ENCODE measurements at regions not wholly inside any gene's neighbourhood (a gene's known extent, or its start where the extent isn't known, plus 50 kb on each side); places are given as distances from the start of the nearest gene placed in this dataset.

GRCh38 chr12:124480469-124481256 lies 86.7 kb downstream of the NCOR2 start:
- TF ChIP-seq CTCF (IDR thresholded peaks at IDR 0.05 in 2 of 3, conservative IDR thresholded peaks at IDR 0.05 in 1 of 3; ENCODE audit: borderline replicate concordance in 1 of 3, insufficient read depth in 1 of 3, low read depth in 2 of 3, low read length in 2 of 3) (no peak), POLR2AphosphoS5 (IDR thresholded peaks at IDR 0.05; ENCODE audit: low read depth, low read length) (no peak), TCF7L2 (IDR thresholded peaks at IDR 0.05; ENCODE audit: borderline replicate concordance, extremely low read depth, insufficient read depth, insufficient read length) (no peak)
